HepG2 (cell line): ENCODE measurements at regions not wholly inside any gene's neighbourhood (a gene's known extent, or its start where the extent isn't known, plus 50 kb on each side); places are given as distances from the start of the nearest gene placed in this dataset.
A peak's percentile ranks its signal among the peaks of the same experiment; 100 is the strongest.

Experiments
- AHDC1 ChIP-seq: sonication (generic); formaldehyde crosslinking; IDR thresholded peaks from 2 replicates; pipeline ENCODE4 v1.5.1; 2020; ENCODE audit warnings: mild to moderate bottlenecking, missing genetic modification reagents, borderline replicate concordance
- FOXA3 ChIP-seq: IDR thresholded peaks from 2 replicates; pipeline ENCODE4 v1.6.1; 2016; ENCODE audit warnings: missing genetic modification reagents, missing compliant biosample characterization
- GABPB1 ChIP-seq: IDR thresholded peaks from 2 replicates; pipeline ENCODE4 v1.6.1; 2016; ENCODE audit warnings: mild to moderate bottlenecking, missing genetic modification reagents, moderate library complexity, missing compliant biosample characterization
- NFE2L2 ChIP-seq: fragments of 150-350 bp; IDR thresholded peaks from 2 replicates; pipeline ENCODE4 v1.6.1; 2014; ENCODE audit warnings: low read length
- NKX3-1 ChIP-seq: sonication (generic); formaldehyde crosslinking; IDR thresholded peaks from 2 replicates; pipeline ENCODE4 v1.5.0; 2020; ENCODE audit warnings: missing genetic modification reagents
- PTBP1 ChIP-seq: fragments of 200-400 bp; formaldehyde crosslinking; IDR thresholded peaks from 2 replicates; pipeline ENCODE4 v1.6.1; 2018; ENCODE audit warnings: low read length, low read depth; ENCODE audit not compliant: poor library complexity, severe bottlenecking
- SAP130 ChIP-seq: IDR thresholded peaks from 2 replicates; pipeline ENCODE4 v1.6.1; 2016; ENCODE audit warnings: low read depth
- TAF15 ChIP-seq: fragments of 200-400 bp; formaldehyde crosslinking; IDR thresholded peaks from one replicate; pipeline ENCODE4 v1.6.1; 2018; ENCODE audit warnings: mild to moderate bottlenecking, low read depth, low read length; ENCODE audit not compliant: poor library complexity, severe bottlenecking
- ZFP82 ChIP-seq: sonication (generic); formaldehyde crosslinking; IDR thresholded peaks from 2 replicates; pipeline ENCODE4 v1.5.1; 2020; ENCODE audit warnings: mild to moderate bottlenecking, missing genetic modification reagents, borderline replicate concordance
- ZNF207 ChIP-seq: fragments of 450-650 bp; IDR thresholded peaks from 2 replicates; pipeline ENCODE4 v1.6.1; 2016; ENCODE audit warnings: antibody characterized with exemption, borderline replicate concordance
- ZNF598 ChIP-seq: sonication (generic); formaldehyde crosslinking; IDR thresholded peaks from 2 replicates; pipeline ENCODE4 v1.5.1; 2020; ENCODE audit warnings: mild to moderate bottlenecking, missing genetic modification reagents, borderline replicate concordance
- ZSCAN29 ChIP-seq: sonication (generic); formaldehyde crosslinking; conservative IDR thresholded peaks from 2 replicates; pipeline ENCODE4 v1.4.0; 2020; ENCODE audit warnings: mild to moderate bottlenecking, missing genetic modification reagents
- TF ChIP-seq, protein P1 (sequence below), 2 experiments: fragments of 450-650 bp in 1 of 2; sonication (generic) in 1 of 2; formaldehyde crosslinking in 1 of 2; IDR thresholded peaks; 2 replicates each; pipeline versions ENCODE4 v1.6.1 to v1.8.0; 2016 to 2022; ENCODE audit warnings: antibody characterized with exemption in 1 of 2, mild to moderate bottlenecking in 1 of 2, missing genetic modification reagents in 1 of 2
- TF ChIP-seq, protein P2 (sequence below): IDR thresholded peaks from 2 replicates; pipeline ENCODE4 v1.6.1; 2016; ENCODE audit warnings: mild to moderate bottlenecking, missing biosample characterization, missing genetic modification reagents

GRCh38 chr14:49946320-49947141 is 53.6 kb downstream of the ARF6 start (continued):
- TF ChIP-seq NKX3-1 (CRISPR knock-in tag): no peak
- peak; percentile 65; the same call in 1 of the 2 replicates for TF ChIP-seq AHDC1 (CRISPR knock-in tag)
- peak; percentile 67 for TF ChIP-seq FOXA3 (CRISPR knock-in tag)
- TF ChIP-seq GABPB1 (CRISPR knock-in tag): no peak
- no peak for TF ChIP-seq ZFP82 (CRISPR knock-in tag)
- no peak for TF ChIP-seq TAF15
- TF ChIP-seq NFE2L2: no peak
- TF ChIP-seq SAP130 (CRISPR knock-in tag): peak; percentile 21; the same call in 1 of the 2 replicates
- TF ChIP-seq ZNF207: no peak
- TF ChIP-seq, protein P1, sequence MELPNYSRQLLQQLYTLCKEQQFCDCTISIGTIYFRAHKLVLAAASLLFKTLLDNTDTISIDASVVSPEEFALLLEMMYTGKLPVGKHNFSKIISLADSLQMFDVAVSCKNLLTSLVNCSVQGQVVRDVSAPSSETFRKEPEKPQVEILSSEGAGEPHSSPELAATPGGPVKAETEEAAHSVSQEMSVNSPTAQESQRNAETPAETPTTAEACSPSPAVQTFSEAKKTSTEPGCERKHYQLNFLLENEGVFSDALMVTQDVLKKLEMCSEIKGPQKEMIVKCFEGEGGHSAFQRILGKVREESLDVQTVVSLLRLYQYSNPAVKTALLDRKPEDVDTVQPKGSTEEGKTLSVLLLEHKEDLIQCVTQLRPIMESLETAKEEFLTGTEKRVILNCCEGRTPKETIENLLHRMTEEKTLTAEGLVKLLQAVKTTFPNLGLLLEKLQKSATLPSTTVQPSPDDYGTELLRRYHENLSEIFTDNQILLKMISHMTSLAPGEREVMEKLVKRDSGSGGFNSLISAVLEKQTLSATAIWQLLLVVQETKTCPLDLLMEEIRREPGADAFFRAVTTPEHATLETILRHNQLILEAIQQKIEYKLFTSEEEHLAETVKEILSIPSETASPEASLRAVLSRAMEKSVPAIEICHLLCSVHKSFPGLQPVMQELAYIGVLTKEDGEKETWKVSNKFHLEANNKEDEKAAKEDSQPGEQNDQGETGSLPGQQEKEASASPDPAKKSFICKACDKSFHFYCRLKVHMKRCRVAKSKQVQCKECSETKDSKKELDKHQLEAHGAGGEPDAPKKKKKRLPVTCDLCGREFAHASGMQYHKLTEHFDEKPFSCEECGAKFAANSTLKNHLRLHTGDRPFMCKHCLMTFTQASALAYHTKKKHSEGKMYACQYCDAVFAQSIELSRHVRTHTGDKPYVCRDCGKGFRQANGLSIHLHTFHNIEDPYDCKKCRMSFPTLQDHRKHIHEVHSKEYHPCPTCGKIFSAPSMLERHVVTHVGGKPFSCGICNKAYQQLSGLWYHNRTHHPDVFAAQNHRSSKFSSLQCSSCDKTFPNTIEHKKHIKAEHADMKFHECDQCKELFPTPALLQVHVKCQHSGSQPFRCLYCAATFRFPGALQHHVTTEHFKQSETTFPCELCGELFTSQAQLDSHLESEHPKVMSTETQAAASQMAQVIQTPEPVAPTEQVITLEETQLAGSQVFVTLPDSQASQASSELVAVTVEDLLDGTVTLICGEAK (IDR thresholded peaks at IDR 0.05): no peak
- TF ChIP-seq, protein P1 (CRISPR knock-in tag; IDR thresholded peaks at IDR 0.05): no peak
- no peak for TF ChIP-seq ZNF598
- no peak for TF ChIP-seq ZSCAN29 (CRISPR knock-in tag)
- TF ChIP-seq PTBP1: no peak
- TF ChIP-seq, protein P2, sequence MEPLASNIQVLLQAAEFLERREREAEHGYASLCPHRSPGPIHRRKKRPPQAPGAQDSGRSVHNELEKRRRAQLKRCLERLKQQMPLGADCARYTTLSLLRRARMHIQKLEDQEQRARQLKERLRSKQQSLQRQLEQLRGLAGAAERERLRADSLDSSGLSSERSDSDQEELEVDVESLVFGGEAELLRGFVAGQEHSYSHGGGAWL (CRISPR knock-in tag): no peak
